Prostate gland (tissue), 2 donors: ENCODE measurements at regions not wholly inside any gene's neighbourhood (a gene's known extent, or its start where the extent isn't known, plus 50 kb on each side); places are given as distances from the start of the nearest gene placed in this dataset.

Source experiments
- DNase-seq: peaks from one replicate; pipeline ENCODE4 v3.0.0-alpha.2; 2019; ENCODE audit warnings: low spot score
- H3K27ac ChIP-seq, 2 donors: fragments of 200-600 bp; sonication (generic); 2 replicates each; pipeline ENCODE4 v1.5.1; 2017 to 2019
- H3K27me3 ChIP-seq: fragments of 200-600 bp; sonication (generic); replicated peaks from 2 replicates; pipeline ENCODE4 v1.5.1; 2019; ENCODE audit not compliant: insufficient read depth
- H3K36me3 ChIP-seq, 2 donors: fragments of 200-600 bp; sonication (generic); 1 replicate in 1 of 2; 2 replicates in 1 of 2; pipeline versions ENCODE4 v1.5.1 to v1.8.1; 2017 to 2019
- H3K4me1 ChIP-seq: fragments of 200-600 bp; sonication (generic); replicated peaks from 2 replicates; pipeline ENCODE4 v1.5.1; 2019
- H3K4me3 ChIP-seq, 2 donors: fragments of 200-600 bp; sonication (generic); 2 replicates each; pipeline ENCODE4 v1.5.1; 2017 to 2019
- H3K9me3 ChIP-seq: fragments of 200-600 bp; sonication (generic); 2 replicates; pipeline ENCODE4 v1.5.1; 2017
- CTCF ChIP-seq, 4 experiments: fragments of 200-600 bp in 2 of 4; fragments of 450-650 bp in 2 of 4; sonication (generic) in 2 of 4; IDR thresholded peaks; 1 replicate in 3 of 4; 2 replicates in 1 of 4; pipeline ENCODE4 v1.5.1; 2016 to 2019; ENCODE audit warnings: antibody characterized with exemption in 4 of 4, mild to moderate bottlenecking in 2 of 4, moderate library complexity in 2 of 4
- POLR2A ChIP-seq: fragments of 450-650 bp; IDR thresholded peaks from one replicate; pipeline ENCODE4 v1.6.1; 2016; ENCODE audit warnings: antibody characterized with exemption, mild to moderate bottlenecking
- POLR2AphosphoS5 ChIP-seq: sonication (generic); formaldehyde crosslinking; IDR thresholded peaks from one replicate; pipeline ENCODE4 v1.6.1; 2017; ENCODE audit warnings: antibody characterized with exemption
- WGBS: methylation state at CpG from one replicate; pipeline ENCODE4 v1.1.5; 2018; 5-methylcytosine and 5-hydroxymethylcytosine counted together
- intact Hi-C: fragments of 100-400 bp; cut with DNase I; formaldehyde crosslinking; loops from one replicate; pipeline ENCODE4 v1.14.2; 2022

GRCh38 chrX:131764216-131764615, 220.3 kb downstream of the OR13H1 start:
- no peaks in the 10 kb centered on the region for H3K4me1 ChIP-seq
- DNase-seq, result no peak
- TF ChIP-seq POLR2AphosphoS5 (no peak), CTCF (IDR thresholded peaks at IDR 0.05) (no peak), POLR2A (no peak)
- intact Hi-C loops, result no loop called here
- no peak overlapping the region for H3K4me3 ChIP-seq
- H3K9me3 ChIP-seq, result no peaks in the 10 kb centered on the region
- no peaks in the 10 kb centered on the region for H3K27me3 ChIP-seq
- H3K36me3 ChIP-seq, result no peaks in the 10 kb centered on the region
- WGBS, result 89% methylated on average over 5 of the region's 5 CpGs
- no peak overlapping the region for H3K27ac ChIP-seq

GRCh38 chrX:131778269-131779218, 234.7 kb downstream of the OR13H1 start:
- no peak overlapping the region for H3K4me3 ChIP-seq
- TF ChIP-seq POLR2AphosphoS5 (no peak), POLR2A (no peak), CTCF (IDR thresholded peaks at IDR 0.05) (no peak)
- DNase-seq, result no peak
- no peaks in the 10 kb centered on the region for H3K27me3 ChIP-seq
- no peaks in the 10 kb centered on the region for H3K36me3 ChIP-seq
- H3K27ac ChIP-seq, result no peak overlapping the region
- WGBS, result over 99% methylated on average over 11 of the region's 18 CpGs
- intact Hi-C loops, result no loop called here
- H3K4me1 ChIP-seq, result no peaks in the 10 kb centered on the region
- H3K9me3 ChIP-seq, result no peaks in the 10 kb centered on the region

GRCh38 chrX:131779306-131779705, 235.4 kb downstream of the OR13H1 start:
- Histone ChIP-seq H3K27ac (no peak overlapping the region), H3K9me3 (no peaks in the 10 kb centered on the region), H3K36me3 (no peaks in the 10 kb centered on the region), H3K4me1 (no peaks in the 10 kb centered on the region), H3K27me3 (no peaks in the 10 kb centered on the region), H3K4me3 (no peak overlapping the region)
- intact Hi-C loops, result no loop called here
- DNase-seq, result no peak
- WGBS, result 96% methylated on average over 7 of the region's 7 CpGs
- TF ChIP-seq POLR2A (no peak), CTCF (IDR thresholded peaks at IDR 0.05) (no peak), POLR2AphosphoS5 (no peak)

GRCh38 chrX:131779741-131780140, 235.9 kb downstream of the OR13H1 start:
- no peaks in the 10 kb centered on the region for H3K9me3 ChIP-seq
- no peaks in the 10 kb centered on the region for H3K36me3 ChIP-seq
- intact Hi-C loops, result no loop called here
- DNase-seq, result no peak
- H3K27ac ChIP-seq, result no peak overlapping the region
- no peaks in the 10 kb centered on the region for H3K4me1 ChIP-seq
- TF ChIP-seq POLR2A (no peak), CTCF (IDR thresholded peaks at IDR 0.05) (no peak), POLR2AphosphoS5 (no peak)
- WGBS, result 94% methylated on average over 4 of the region's 4 CpGs
- H3K4me3 ChIP-seq, result no peak overlapping the region
- H3K27me3 ChIP-seq, result no peaks in the 10 kb centered on the region

- no peak for TF ChIP-seq POLR2A
- TF ChIP-seq POLR2AphosphoS5, result no peak
- TF ChIP-seq CTCF (IDR thresholded peaks at IDR 0.05), result no peak
- no peaks in the 10 kb centered on the region for H3K9me3 ChIP-seq
- no peaks in the 10 kb centered on the region for H3K36me3 ChIP-seq
- H3K4me1 ChIP-seq, result no peaks in the 10 kb centered on the region
- intact Hi-C loops, result no loop called here
- H3K4me3 ChIP-seq, result no peak overlapping the region
- DNase-seq, result no peak
- H3K27ac ChIP-seq, result no peak overlapping the region
- no peaks in the 10 kb centered on the region for H3K27me3 ChIP-seq
- 92% methylated on average over 1 of the region's 1 CpG for WGBS
These were observed 238.8 kb downstream of the OR13H1 start for GRCh38 chrX:131782646-131783045.
